ENCODE measurements at regions not wholly inside any gene's neighbourhood (a gene's known extent, or its start where the extent isn't known, plus 50 kb on each side); places are given as distances from the start of the nearest gene placed in this dataset.

DNA sequence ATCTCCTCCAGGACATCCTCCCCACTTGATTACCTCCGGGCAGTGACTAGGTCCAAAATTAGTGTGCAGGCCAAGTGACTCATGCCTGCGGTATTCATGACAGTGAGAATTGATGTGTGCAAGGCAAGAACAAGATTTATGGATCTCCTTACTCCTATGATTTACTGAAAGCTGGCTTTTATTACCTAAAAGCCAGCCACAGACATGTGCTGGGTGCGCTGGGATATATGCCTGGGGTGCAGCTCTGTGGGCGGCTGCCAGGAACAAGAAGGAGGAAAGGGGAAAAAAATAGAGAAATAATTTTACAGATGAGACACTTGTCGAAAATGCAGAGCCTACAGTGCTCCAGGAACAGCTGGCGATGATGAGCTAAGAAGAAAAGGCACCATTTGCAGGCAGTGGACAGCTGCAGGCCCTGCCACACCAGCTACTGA, 359.3 kb downstream of the CMPK2 start:
- Mint-ChIP-seq H3K4me3 (no peak overlapping the region), H3K27ac (no peak overlapping the region), H3K36me3 (ENCODE audit: low read depth) (no peaks in the 10 kb centered on the region), H3K9me3 (no peaks in the 10 kb centered on the region), H3K4me1 (no peaks in the 10 kb centered on the region), H3K27me3 (no peaks in the 10 kb centered on the region)
- ChIA-PET POLR2A (no interaction called here), CTCF (no interaction called here)
- no peak for DNase-seq

GRCh38 chr2:6506859-6507258, 358.8 kb downstream of the CMPK2 start:
- no peak for DNase-seq
- H3K9me3 Mint-ChIP-seq: no peaks in the 10 kb centered on the region
- CTCF ChIA-PET: no interaction called here
- no peaks in the 10 kb centered on the region for H3K27me3 Mint-ChIP-seq
- POLR2A ChIA-PET: no interaction called here
- no peak overlapping the region for H3K27ac Mint-ChIP-seq
- no peaks in the 10 kb centered on the region for H3K4me1 Mint-ChIP-seq
- H3K4me3 Mint-ChIP-seq: no peak overlapping the region
- no peaks in the 10 kb centered on the region for H3K36me3 Mint-ChIP-seq (ENCODE audit: low read depth)

GRCh38 chr2:6510532-6510931, 355.2 kb downstream of the CMPK2 start:
- no peaks in the 10 kb centered on the region for H3K4me1 Mint-ChIP-seq
- DNase-seq: no peak
- no peak overlapping the region for H3K27ac Mint-ChIP-seq
- H3K9me3 Mint-ChIP-seq: no peaks in the 10 kb centered on the region
- no peaks in the 10 kb centered on the region for H3K27me3 Mint-ChIP-seq
- CTCF ChIA-PET: no interaction called here
- no peak overlapping the region for H3K4me3 Mint-ChIP-seq
- POLR2A ChIA-PET: no interaction called here
- H3K36me3 Mint-ChIP-seq (ENCODE audit: low read depth): no peaks in the 10 kb centered on the region

DNA sequence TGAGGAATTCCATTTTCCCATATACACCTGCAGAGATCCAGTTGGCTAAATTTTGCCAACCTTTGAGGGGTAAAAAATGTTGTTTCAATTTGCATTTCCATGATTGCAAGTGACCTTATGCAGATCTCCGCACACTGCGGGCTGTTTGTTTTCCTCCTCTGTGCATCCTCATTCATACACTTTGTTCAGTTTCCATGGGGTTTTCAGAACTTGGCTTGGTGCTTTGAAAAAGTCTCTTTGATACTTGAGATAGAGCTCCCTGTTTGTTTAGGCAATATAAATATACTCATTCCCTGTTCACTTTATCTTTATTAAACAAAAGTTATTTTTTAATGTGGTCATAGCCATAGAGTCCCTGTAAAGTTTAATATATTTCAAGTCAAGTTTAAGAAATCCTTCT, 353.1 kb downstream of the CMPK2 start:
- DNase-seq: no peak
- H3K27me3 Mint-ChIP-seq: no peaks in the 10 kb centered on the region
- POLR2A ChIA-PET: no interaction called here
- no peaks in the 10 kb centered on the region for H3K9me3 Mint-ChIP-seq
- CTCF ChIA-PET: no interaction called here
- H3K4me3 Mint-ChIP-seq: no peak overlapping the region
- H3K4me1 Mint-ChIP-seq: no peaks in the 10 kb centered on the region
- H3K36me3 Mint-ChIP-seq (ENCODE audit: low read depth): no peaks in the 10 kb centered on the region
- H3K27ac Mint-ChIP-seq: no peak overlapping the region

DNA sequence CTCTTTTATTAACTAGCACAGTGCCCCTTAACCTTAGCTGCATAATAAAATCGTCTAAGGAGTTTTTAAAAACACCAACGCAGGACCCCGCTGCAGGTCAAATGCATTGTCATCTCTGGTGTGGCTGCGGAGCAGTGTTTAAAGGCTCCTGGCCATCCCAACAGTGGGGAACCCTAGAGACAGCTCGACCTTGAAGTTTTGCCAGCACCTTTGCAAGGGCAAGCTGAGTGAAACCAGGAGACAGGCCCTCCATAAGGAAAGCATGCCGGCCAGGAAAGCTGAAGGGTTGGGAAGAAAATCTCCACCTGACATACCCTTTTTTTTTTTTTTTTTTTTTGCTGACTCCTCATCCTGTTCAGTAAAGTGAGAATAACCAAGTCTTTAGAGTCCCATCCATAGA, 349.0 kb downstream of the CMPK2 start:
- Mint-ChIP-seq H3K36me3 (ENCODE audit: low read depth) (no peaks in the 10 kb centered on the region), H3K4me1 (no peaks in the 10 kb centered on the region), H3K9me3 (no peaks in the 10 kb centered on the region), H3K27ac (no peak overlapping the region), H3K27me3 (no peaks in the 10 kb centered on the region), H3K4me3 (no peak overlapping the region)
- ChIA-PET CTCF (no interaction called here), POLR2A (no interaction called here)
- DNase-seq: no peak

- no peak for DNase-seq
- CTCF ChIA-PET: no interaction called here
- no peaks in the 10 kb centered on the region for H3K4me1 Mint-ChIP-seq
Measured at GRCh38 chr2:6518361-6518760, 347.3 kb downstream of the CMPK2 start.

DNA sequence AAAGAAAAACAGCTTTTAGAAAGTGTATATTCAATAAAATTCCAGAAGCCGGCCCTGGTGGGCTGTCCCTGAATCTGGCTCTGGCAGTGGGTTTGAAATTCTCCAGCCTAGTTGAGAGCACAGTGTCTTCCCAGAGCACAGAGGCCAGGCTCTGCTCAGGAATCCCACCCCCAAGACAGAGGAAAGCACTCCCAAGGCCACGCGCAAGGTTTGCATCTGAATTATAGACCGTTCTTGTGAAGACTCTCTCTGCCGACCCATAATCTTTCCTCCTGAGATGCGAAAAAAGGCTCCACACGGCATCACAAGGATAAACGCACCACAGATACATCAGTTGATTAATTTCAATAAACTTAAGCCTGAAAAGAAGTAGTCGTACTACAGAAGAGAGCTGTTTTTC, 342.2 kb downstream of the CMPK2 start:
- DNase-seq: no peak
- no peak overlapping the region for H3K27ac Mint-ChIP-seq
- no peaks in the 10 kb centered on the region for H3K4me1 Mint-ChIP-seq
- CTCF ChIA-PET: interaction anchor here (0.6 kb wide), 1 partner anchor 90 kb away, joined by 3 read pairs; no protein-coding TSS in a partner anchor
- H3K4me3 Mint-ChIP-seq: no peak overlapping the region
- no peaks in the 10 kb centered on the region for H3K27me3 Mint-ChIP-seq
- POLR2A ChIA-PET: no interaction called here
- H3K36me3 Mint-ChIP-seq (ENCODE audit: low read depth): no peaks in the 10 kb centered on the region
- H3K9me3 Mint-ChIP-seq: no peaks in the 10 kb centered on the region

More at GRCh38 chr2:6518361-6518760, 347.3 kb downstream of the CMPK2 start:
- Mint-ChIP-seq H3K27me3 (no peaks in the 10 kb centered on the region), H3K4me3 (no peak overlapping the region), H3K9me3 (no peaks in the 10 kb centered on the region), H3K27ac (no peak overlapping the region), H3K36me3 (ENCODE audit: low read depth) (no peaks in the 10 kb centered on the region)
- POLR2A ChIA-PET: no interaction called here

DNA sequence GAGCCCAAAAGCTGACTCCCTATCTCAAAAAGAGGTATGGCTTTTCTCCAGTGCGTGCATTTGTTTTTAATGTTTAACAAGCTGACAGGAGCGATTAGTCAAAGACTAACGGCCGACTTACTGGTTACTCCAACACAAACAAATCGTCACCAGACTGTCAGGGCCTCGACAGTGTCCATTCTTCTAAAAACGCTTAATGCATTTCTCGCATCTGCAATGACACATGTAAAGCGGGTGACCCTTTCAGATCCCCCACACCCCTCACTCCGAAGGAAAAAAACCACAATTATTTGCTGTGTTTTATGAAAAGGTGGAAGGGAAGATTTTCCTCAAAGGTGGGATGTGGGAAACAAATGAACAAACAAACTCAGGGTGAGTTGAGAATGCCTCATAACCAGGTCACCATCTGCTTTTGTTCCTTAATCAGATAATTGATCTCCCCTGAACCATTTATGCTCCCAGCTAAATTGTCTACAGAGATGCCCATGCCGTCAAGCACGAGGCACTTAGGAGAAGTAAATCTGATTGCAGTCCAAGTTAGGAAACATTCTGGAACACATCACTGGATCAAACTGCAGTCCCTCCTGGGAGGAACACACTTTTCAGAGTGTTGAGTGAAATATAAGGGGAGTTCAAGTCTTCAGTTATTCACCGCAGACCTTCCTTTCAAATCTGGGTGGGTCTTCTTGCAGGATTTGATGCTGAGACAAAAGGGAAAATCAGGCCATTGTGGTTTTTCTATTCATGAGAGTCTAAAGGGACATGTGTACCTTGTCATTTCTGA, 340.8 kb downstream of the CMPK2 start:
- Mint-ChIP-seq H3K36me3 (ENCODE audit: low read depth) (no peaks in the 10 kb centered on the region), H3K9me3 (no peaks in the 10 kb centered on the region), H3K27ac (no peak overlapping the region), H3K27me3 (no peaks in the 10 kb centered on the region), H3K4me1 (no peaks in the 10 kb centered on the region), H3K4me3 (no peak overlapping the region)
- POLR2A ChIA-PET: no interaction called here
- CTCF ChIA-PET: no interaction called here
- no peak for DNase-seq

GRCh38 chr2:6525475-6525964, 340.2 kb downstream of the CMPK2 start:
- Mint-ChIP-seq H3K4me3 (no peak overlapping the region), H3K36me3 (ENCODE audit: low read depth) (no peaks in the 10 kb centered on the region), H3K27me3 (no peaks in the 10 kb centered on the region), H3K4me1 (no peaks in the 10 kb centered on the region), H3K27ac (no peak overlapping the region), H3K9me3 (no peaks in the 10 kb centered on the region)
- ChIA-PET CTCF (no interaction called here), POLR2A (no interaction called here)
- no peak for DNase-seq

GRCh38 chr2:6526093-6526824, 339.4 kb downstream of the CMPK2 start:
- H3K9me3 Mint-ChIP-seq: no peaks in the 10 kb centered on the region
- H3K4me1 Mint-ChIP-seq: no peaks in the 10 kb centered on the region
- DNase-seq: no peak
- H3K36me3 Mint-ChIP-seq (ENCODE audit: low read depth): no peaks in the 10 kb centered on the region
- H3K4me3 Mint-ChIP-seq: no peak overlapping the region
- no peak overlapping the region for H3K27ac Mint-ChIP-seq
- POLR2A ChIA-PET: no interaction called here
- CTCF ChIA-PET: no interaction called here
- H3K27me3 Mint-ChIP-seq: no peaks in the 10 kb centered on the region

- ChIA-PET POLR2A (no interaction called here), CTCF (no interaction called here)
- Mint-ChIP-seq H3K27ac (no peak overlapping the region), H3K36me3 (ENCODE audit: low read depth) (no peaks in the 10 kb centered on the region), H3K27me3 (peaks cover 1% of the 10 kb centered on the region), H3K4me3 (no peak overlapping the region), H3K9me3 (no peaks in the 10 kb centered on the region), H3K4me1 (no peaks in the 10 kb centered on the region)
- no peak for DNase-seq
Measured at GRCh38 chr2:6531304-6531703, 334.4 kb downstream of the CMPK2 start.

DNA sequence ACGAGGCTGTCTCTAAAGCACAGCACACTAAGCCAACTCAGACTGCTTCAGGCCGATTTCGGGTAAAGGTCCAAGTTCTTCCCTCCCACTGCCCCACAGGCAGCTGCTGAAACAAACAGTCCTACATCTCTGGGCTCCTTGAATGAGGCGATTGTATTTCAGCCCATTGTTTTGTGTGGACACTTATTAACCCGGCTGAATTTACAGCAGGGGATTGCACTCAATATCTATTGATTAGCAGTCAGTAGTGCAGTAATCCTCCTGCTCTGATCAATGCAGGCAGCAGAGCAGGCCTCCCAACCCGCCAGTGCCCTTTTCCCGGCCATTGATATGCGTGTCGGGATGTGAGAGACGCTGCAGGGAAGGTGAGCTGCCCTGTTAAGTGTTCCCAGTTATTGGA, 330.1 kb downstream of the CMPK2 start:
- no peak for DNase-seq
- POLR2A ChIA-PET: no interaction called here
- H3K27ac Mint-ChIP-seq: no peak overlapping the region
- no peaks in the 10 kb centered on the region for H3K4me1 Mint-ChIP-seq
- peaks cover 1% of the 10 kb centered on the region for H3K27me3 Mint-ChIP-seq
- H3K4me3 Mint-ChIP-seq: no peak overlapping the region
- CTCF ChIA-PET: no interaction called here
- H3K9me3 Mint-ChIP-seq: no peaks in the 10 kb centered on the region
- no peaks in the 10 kb centered on the region for H3K36me3 Mint-ChIP-seq (ENCODE audit: low read depth)

GRCh38 chr2:6538607-6539006, 327.1 kb downstream of the CMPK2 start:
- H3K9me3 Mint-ChIP-seq: no peaks in the 10 kb centered on the region
- H3K36me3 Mint-ChIP-seq (ENCODE audit: low read depth): no peaks in the 10 kb centered on the region
- no peak for DNase-seq
- POLR2A ChIA-PET: no interaction called here
- H3K27ac Mint-ChIP-seq: no peak overlapping the region
- H3K4me1 Mint-ChIP-seq: no peaks in the 10 kb centered on the region
- H3K27me3 Mint-ChIP-seq: peaks cover 1% of the 10 kb centered on the region
- H3K4me3 Mint-ChIP-seq: no peak overlapping the region
- CTCF ChIA-PET: no interaction called here

DNA sequence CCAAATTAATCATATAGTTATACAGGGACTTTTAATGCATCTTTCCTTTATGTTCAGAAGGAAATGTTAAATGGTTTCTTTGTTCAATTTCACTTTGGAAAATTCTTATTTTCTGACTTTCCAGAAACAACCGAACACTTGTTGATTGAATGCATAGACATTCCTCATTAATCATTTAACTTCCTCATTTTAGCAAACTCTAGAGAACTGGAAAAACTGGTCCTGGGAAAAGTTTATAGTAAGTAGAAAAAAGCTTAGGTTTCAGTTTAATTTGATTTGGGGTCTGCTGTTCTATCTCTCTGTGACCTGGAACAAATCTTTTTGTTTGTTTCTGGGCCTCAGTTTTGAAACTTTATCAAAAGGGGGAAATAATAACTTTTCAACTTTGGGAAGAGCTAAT, 320.4 kb downstream of the CMPK2 start:
- Mint-ChIP-seq H3K36me3 (ENCODE audit: low read depth) (no peaks in the 10 kb centered on the region), H3K4me1 (no peaks in the 10 kb centered on the region), H3K9me3 (no peaks in the 10 kb centered on the region), H3K27ac (no peak overlapping the region), H3K4me3 (no peak overlapping the region), H3K27me3 (no peaks in the 10 kb centered on the region)
- no peak for DNase-seq
- CTCF ChIA-PET: no interaction called here
- POLR2A ChIA-PET: no interaction called here
